HL-60 (cell line): ENCODE measurements at regions not wholly inside any gene's neighbourhood (a gene's known extent, or its start where the extent isn't known, plus 50 kb on each side); places are given as distances from the start of the nearest gene placed in this dataset.

Experiments used
- CTCF ChIP-seq: IDR thresholded peaks from one replicate; pipeline ENCODE4 v1.5.1; 2011; ENCODE audit warnings: low read length, control low read depth, inconsistent platforms; ENCODE audit not compliant: insufficient read depth
- GABPA ChIP-seq: IDR thresholded peaks from 2 replicates; pipeline ENCODE4 v1.6.1; 2012; ENCODE audit warnings: low read depth
- POLR2AphosphoS5 ChIP-seq: IDR thresholded peaks from 2 replicates; pipeline ENCODE4 v1.6.1; 2012; ENCODE audit warnings: low read depth
- REST ChIP-seq: IDR thresholded peaks from 2 replicates; pipeline ENCODE4 v1.6.1; 2012; ENCODE audit warnings: low read depth; ENCODE audit not compliant: insufficient replicate concordance
- SPI1 ChIP-seq: IDR thresholded peaks from 2 replicates; pipeline ENCODE4 v1.6.1; 2012; ENCODE audit warnings: low read depth, mild to moderate bottlenecking, borderline replicate concordance

- TF ChIP-seq CTCF (no peak), POLR2AphosphoS5 (no peak), SPI1 (no peak), GABPA (no peak), REST (no peak)
These were observed 1722.6 kb upstream of the PRR20A start for GRCh38 chr13:55418095-55418494.
